SK-N-SH (cell line): ENCODE measurements at regions not wholly inside any gene's neighbourhood (a gene's known extent, or its start where the extent isn't known, plus 50 kb on each side); places are given as distances from the start of the nearest gene placed in this dataset.

ENCODE experiments used
- CTCF ChIA-PET: fragments of 300-600, 350-600 bp; formaldehyde crosslinking; extraction: SDS; loops from one replicate; lab custom pipeline; 2021; lab: Yijun Ruan, JAX
- POLR2A ChIA-PET: fragments of 350-600 bp; sonication (Branson Sonifier 250); formaldehyde crosslinking; extraction: SDS; loops from one replicate; lab custom pipeline; 2020; ENCODE audit warnings: antibody characterized with exemption, inconsistent platforms; lab: Yijun Ruan, JAX
- DNase-seq: peaks from one replicate; pipeline ENCODE4 v3.0.0; 2012
- H2AFZ ChIP-seq: fragments of 200-600 bp; sonication (generic); 2 replicates; pipeline ENCODE4 v1.8.1; 2016; ENCODE audit warnings: antibody characterized with exemption, mild to moderate bottlenecking, low read depth
- H3F3A ChIP-seq: fragments of 200-600 bp; sonication (generic); replicated peaks from 2 replicates; pipeline ENCODE3; 2016; ENCODE audit warnings: antibody characterized with exemption, mild to moderate bottlenecking; ENCODE audit not compliant: insufficient read depth
- H3K27ac ChIP-seq, 2 experiments: fragments of 200-500 bp in 1 of 2; fragments of 200-600 bp in 1 of 2; sonication (Bioruptor generic) in 1 of 2; sonication (generic), shearing (Covaris generic) in 1 of 2; 2 replicates each; pipeline versions ENCODE4 v1.5.1 to v1.6.1; 2014 to 2016; ENCODE audit warnings: low read depth in 2 of 2, inconsistent platforms in 1 of 2, low read length in 1 of 2, mild to moderate bottlenecking in 1 of 2, mixed read lengths in 1 of 2
- H3K27me3 ChIP-seq: fragments of 200-600 bp; sonication (generic), shearing (Covaris generic); 2 replicates; pipeline ENCODE4 v1.6.1; 2016; ENCODE audit warnings: mixed run types; ENCODE audit not compliant: insufficient read depth
- H3K36me3 ChIP-seq, 2 experiments: fragments of 200-500 bp in 1 of 2; fragments of 200-600 bp in 1 of 2; sonication (Bioruptor generic) in 1 of 2; sonication (generic) in 1 of 2; replicated peaks in 1 of 2; 2 replicates each; pipeline versions ENCODE3 to v1.5.1; 2014 to 2016; ENCODE audit warnings: low read length in 1 of 2, mild to moderate bottlenecking in 1 of 2; ENCODE audit not compliant: insufficient read depth in 2 of 2, control insufficient read depth in 1 of 2
- H3K4me1 ChIP-seq, 2 experiments: fragments of 200-500 bp in 1 of 2; fragments of 200-600 bp in 1 of 2; sonication (Bioruptor generic) in 1 of 2; sonication (generic), shearing (Covaris generic) in 1 of 2; 2 replicates each; pipeline versions ENCODE4 v1.5.1 to v1.6.1; 2014 to 2016; ENCODE audit warnings: low read depth in 1 of 2, low read length in 1 of 2, mixed run types in 1 of 2; ENCODE audit not compliant: insufficient read depth in 2 of 2, control insufficient read depth in 1 of 2
- H3K4me2 ChIP-seq: fragments of 200-600 bp; sonication (generic), shearing (Covaris generic); 2 replicates; pipeline ENCODE4 v1.6.1; 2017; ENCODE audit warnings: mixed run types
- H3K4me3 ChIP-seq, 2 experiments: fragments of 200-500 bp in 1 of 2; fragments of 200-600 bp in 1 of 2; sonication (Bioruptor generic) in 1 of 2; sonication (generic), shearing (Covaris generic) in 1 of 2; 2 replicates each; pipeline versions ENCODE4 v1.5.1 to v1.8.1; 2014 to 2016; ENCODE audit warnings: low read depth in 2 of 2, inconsistent platforms in 1 of 2, low read length in 1 of 2, mild to moderate bottlenecking in 1 of 2, mixed read lengths in 1 of 2, moderate library complexity in 1 of 2
- H3K79me2 ChIP-seq: fragments of 200-600 bp; sonication (generic); 2 replicates; pipeline ENCODE4 v1.8.1; 2017; ENCODE audit warnings: mild to moderate bottlenecking; ENCODE audit not compliant: insufficient read depth
- H3K9ac ChIP-seq: fragments of 200-600 bp; sonication (generic); 2 replicates; pipeline ENCODE4 v1.6.1; 2017; ENCODE audit warnings: mixed run types
- H3K9me2 ChIP-seq: fragments of 200-600 bp; sonication (generic); 2 replicates; pipeline ENCODE4 v1.6.1; 2017; ENCODE audit warnings: mixed run types
- H3K9me3 ChIP-seq: fragments of 200-600 bp; sonication (generic); 2 replicates; pipeline ENCODE4 v1.6.1; 2017; ENCODE audit warnings: mixed run types, mild to moderate bottlenecking, moderate library complexity
- H4K20me1 ChIP-seq: fragments of 200-600 bp; sonication (generic); 2 replicates; pipeline ENCODE4 v1.6.1; 2017; ENCODE audit warnings: mild to moderate bottlenecking, mixed run types; ENCODE audit not compliant: insufficient read depth
- CTCF ChIP-seq: fragments of 200-600 bp; sonication (generic); IDR thresholded peaks from 2 replicates; pipeline ENCODE4 v1.6.1; 2017; ENCODE audit warnings: antibody characterized with exemption, mild to moderate bottlenecking, moderate library complexity
- ELF1 ChIP-seq: IDR thresholded peaks from 2 replicates; pipeline ENCODE4 v1.4.0; 2012
- EP300 ChIP-seq, 2 experiments: IDR thresholded peaks; 2 replicates each; pipeline versions ENCODE4 v1.4.0 to v1.6.1; 2012; ENCODE audit warnings: borderline replicate concordance in 1 of 2, low read depth in 1 of 2, low read length in 1 of 2
- FOXM1 ChIP-seq: IDR thresholded peaks from 2 replicates; pipeline ENCODE4 v1.4.0; 2012; ENCODE audit warnings: low read depth, mild to moderate bottlenecking
- GABPA ChIP-seq: IDR thresholded peaks from 2 replicates; pipeline ENCODE4 v1.4.0; 2012; ENCODE audit warnings: low read depth, mild to moderate bottlenecking
- IRF3 ChIP-seq: fragments of 150-350 bp; IDR thresholded peaks from 2 replicates; pipeline ENCODE4 v1.6.1; 2016; ENCODE audit warnings: mild to moderate bottlenecking, low read depth, low read length
- JUND ChIP-seq: IDR thresholded peaks from 2 replicates; pipeline ENCODE4 v1.4.0; 2012
- MEF2A ChIP-seq: IDR thresholded peaks from 2 replicates; pipeline ENCODE4 v1.4.0; 2012; ENCODE audit warnings: low read depth, borderline replicate concordance
- NRF1 ChIP-seq: IDR thresholded peaks from 2 replicates; pipeline ENCODE4 v1.6.1; 2012; ENCODE audit warnings: low read depth, mild to moderate bottlenecking, low read length
- RAD21 ChIP-seq: IDR thresholded peaks from 2 replicates; pipeline ENCODE4 v1.6.1; 2012; ENCODE audit warnings: mild to moderate bottlenecking, low read length
- RCOR1 ChIP-seq: fragments of 150-350 bp; IDR thresholded peaks from 2 replicates; pipeline ENCODE4 v1.6.1; 2017; ENCODE audit warnings: antibody characterized with exemption, low read length
- RFX5 ChIP-seq: IDR thresholded peaks from 2 replicates; pipeline ENCODE4 v1.6.1; 2012; ENCODE audit warnings: mild to moderate bottlenecking, improper control_type of control experiment, low read length
- SIN3A ChIP-seq: IDR thresholded peaks from 2 replicates; pipeline ENCODE4 v1.6.1; 2012; ENCODE audit warnings: low read depth, mild to moderate bottlenecking, low read length, moderate library complexity, borderline replicate concordance
- SMC3 ChIP-seq: IDR thresholded peaks from 2 replicates; pipeline ENCODE4 v1.6.1; 2012; ENCODE audit warnings: low read depth, low read length, improper control_type of control experiment
- TAF1 ChIP-seq: IDR thresholded peaks from 2 replicates; pipeline ENCODE4 v1.6.1; 2012; ENCODE audit warnings: low read depth, mild to moderate bottlenecking, low read length, moderate library complexity, borderline replicate concordance
- TCF12 ChIP-seq: IDR thresholded peaks from 2 replicates; pipeline ENCODE4 v1.4.0; 2012
- USF1 ChIP-seq: IDR thresholded peaks from 2 replicates; pipeline ENCODE4 v1.4.0; 2012; ENCODE audit warnings: low read depth, borderline replicate concordance
- USF2 ChIP-seq: fragments of 150-350 bp; IDR thresholded peaks from 2 replicates; pipeline ENCODE4 v1.6.1; 2017; ENCODE audit warnings: antibody characterized with exemption, low read length, low read depth, borderline replicate concordance
- WGBS: methylation state at CpG from one replicate; pipeline ENCODE4 v1.1.6; 2017; ENCODE audit warnings: low lambda C conversion rate; 5-methylcytosine and 5-hydroxymethylcytosine counted together

GRCh38 chr14:61614693-61615092 is 80.6 kb upstream of the HIF1A start:
- Histone ChIP-seq H4K20me1 (no peaks in the 10 kb centered on the region), H3F3A (peaks cover 10% of the 10 kb centered on the region), H3K4me1 (peaks cover 10 to 21% of the 10 kb centered on the region in 2 experiments), H3K36me3 (no peaks in the 10 kb centered on the region), H2AFZ (no peak overlapping the region), H3K9ac (no peak overlapping the region), H3K27me3 (no peaks in the 10 kb centered on the region), H3K9me2 (no peaks in the 10 kb centered on the region), H3K27ac (no peak overlapping the region), H3K9me3 (no peaks in the 10 kb centered on the region), H3K79me2 (no peaks in the 10 kb centered on the region), H3K4me3 (no peak overlapping the region), H3K4me2 (no peak overlapping the region)
- POLR2A ChIA-PET, result no interaction called here
- CTCF ChIA-PET, result interaction anchor here (1.3 kb wide), 1 partner anchor 9 kb away, joined by 4 read pairs; no protein-coding TSS in a partner anchor
- TF ChIP-seq NRF1, result no peak
- TF ChIP-seq EP300 (IDR thresholded peaks at IDR 0.05; ENCODE audit: borderline replicate concordance in 1 of 2, low read depth in 1 of 2, low read length in 1 of 2), result no peak
- no peak for TF ChIP-seq TCF12
- TF ChIP-seq FOXM1, result no peak
- TF ChIP-seq JUND, result no peak
- TF ChIP-seq TAF1, result no peak
- no peak for TF ChIP-seq ELF1
- no peak for TF ChIP-seq SIN3A
- TF ChIP-seq USF2, result no peak
- no peak for TF ChIP-seq RFX5
- TF ChIP-seq USF1, result no peak
- no peak for TF ChIP-seq IRF3
- no peak for TF ChIP-seq SMC3
- TF ChIP-seq GABPA, result no peak
- TF ChIP-seq RCOR1, result no peak
- TF ChIP-seq CTCF, result no peak
- TF ChIP-seq RAD21, result no peak
- no peak for TF ChIP-seq MEF2A
- DNase-seq, result no peak
- WGBS, result 96% methylated on average over 6 of the region's 13 CpGs
